HepG2 (cell line): ENCODE measurements at regions not wholly inside any gene's neighbourhood (a gene's known extent, or its start where the extent isn't known, plus 50 kb on each side); places are given as distances from the start of the nearest gene placed in this dataset.

Source experiments
- ATAC-seq: fragments of 200-7000 bp; cut with Tn5 transposase; 3 replicates; pipeline ENCODE4 v1.9.1; 2020; ENCODE audit warnings: mild to moderate bottlenecking, moderate library complexity
- BruUV-seq: library from RNA; stranded (reverse); fragments of 400-500 nt; replicated peaks from 2 replicates; lab custom pipeline; 2021; lab: Mats Ljungman, UMichigan
- CTCF ChIA-PET: fragments of 300-600 bp; formaldehyde crosslinking; extraction: SDS; loops from one replicate; lab custom pipeline; 2021; ENCODE audit warnings: low total read pairs, inconsistent platforms, low intra/inter-chr PET ratio; lab: Yijun Ruan, JAX
- POLR2A ChIA-PET: fragments of 350-600 bp; sonication (Branson Sonifier 250); formaldehyde crosslinking; loops from one replicate; lab custom pipeline; 2020; ENCODE audit warnings: antibody characterized with exemption, inconsistent platforms; lab: Yijun Ruan, JAX
- DNase-seq: peaks from one replicate; pipeline ENCODE4 v3.0.0-alpha.2; 2015; ENCODE audit warnings: low spot score
- FAIRE-seq: peaks from 3 replicates; lab custom pipeline; 2011; peaks lifted over from hg19 to GRCh38; lab: Jason Lieb, UNC
- H2AFZ ChIP-seq: one replicate; pipeline ENCODE4 v1.6.1; 2011; ENCODE audit warnings: low read length, inconsistent platforms
- H3K27ac ChIP-seq: fragments of 300-600 bp; 3 replicates; pipeline ENCODE4 v1.8.0; 2011; ENCODE audit warnings: mixed run types, mild to moderate bottlenecking, mixed read lengths, low read length, inconsistent platforms; ENCODE audit not compliant: insufficient read depth; ENCODE audit errors: extremely low read length
- H3K27me3 ChIP-seq, 2 experiments: fragments of 200-600 bp in 1 of 2; 2 replicates in 1 of 2; 3 replicates in 1 of 2; pipeline versions ENCODE4 v1.6.0 to v1.8.0; 2011; ENCODE audit warnings: low read length in 2 of 2, mild to moderate bottlenecking in 2 of 2, moderate library complexity in 2 of 2, inconsistent platforms in 1 of 2; ENCODE audit not compliant: insufficient read depth in 2 of 2, control insufficient read depth in 1 of 2
- H3K36me3 ChIP-seq, 2 experiments: fragments of 200-600 bp in 1 of 2; replicated peaks in 1 of 2; 2 replicates in 1 of 2; 3 replicates in 1 of 2; pipeline versions ENCODE4 v1.5.1 to v1.8.0; 2011; ENCODE audit warnings: low read length in 2 of 2, inconsistent platforms in 1 of 2; ENCODE audit not compliant: insufficient read depth in 2 of 2, control insufficient read depth in 1 of 2
- H3K4me1 ChIP-seq: 2 replicates; pipeline ENCODE4 v1.5.1; 2012; ENCODE audit warnings: low read length, inconsistent platforms; ENCODE audit not compliant: insufficient read depth
- H3K4me2 ChIP-seq: 2 replicates; pipeline ENCODE4 v1.6.0; 2011; ENCODE audit warnings: low read depth, low read length, inconsistent platforms
- H3K4me3 ChIP-seq, 3 experiments: fragments of 200-600 bp in 1 of 3; sonication (generic), shearing (Covaris generic) in 1 of 3; replicated peaks in 1 of 3; 2 replicates each; pipeline ENCODE4 v1.5.1; 2011 to 2016; ENCODE audit warnings: low read length in 3 of 3, inconsistent platforms in 2 of 3, low read depth in 2 of 3, mild to moderate bottlenecking in 2 of 3, control low read depth in 1 of 3, mixed read lengths in 1 of 3; ENCODE audit not compliant: insufficient read depth in 1 of 3
- H3K79me2 ChIP-seq: one replicate; pipeline ENCODE4 v1.6.1; 2011; ENCODE audit warnings: low read length, inconsistent platforms; ENCODE audit not compliant: insufficient read depth
- H3K9ac ChIP-seq: 2 replicates; pipeline ENCODE4 v1.6.0; 2011; ENCODE audit warnings: mild to moderate bottlenecking, low read depth, low read length, inconsistent platforms; ENCODE audit not compliant: insufficient read depth
- H3K9me3 ChIP-seq: 2 replicates; pipeline ENCODE4 v1.5.1; 2012; ENCODE audit warnings: mild to moderate bottlenecking, low read length
- H4K20me1 ChIP-seq: 2 replicates; pipeline ENCODE4 v1.6.0; 2011; ENCODE audit warnings: inconsistent platforms, mild to moderate bottlenecking, low read length, moderate library complexity; ENCODE audit not compliant: insufficient read depth
- ATM ChIP-seq: fragments of 450-650 bp; IDR thresholded peaks from 2 replicates; pipeline ENCODE4 v1.7.1; 2017; ENCODE audit warnings: mild to moderate bottlenecking, borderline replicate concordance
- HBP1 ChIP-seq: IDR thresholded peaks from 2 replicates; pipeline ENCODE4 v1.6.1; 2016; ENCODE audit warnings: low read depth, control low read depth
- MTF1 ChIP-seq: sonication (generic); formaldehyde crosslinking; IDR thresholded peaks from 2 replicates; pipeline ENCODE4 v1.5.0; 2020; ENCODE audit warnings: missing genetic modification reagents
- NFIC ChIP-seq: IDR thresholded peaks from 2 replicates; pipeline ENCODE4 v1.6.1; 2012; ENCODE audit warnings: mild to moderate bottlenecking, low read length, inconsistent platforms
- SAFB2 ChIP-seq: sonication (generic); formaldehyde crosslinking; IDR thresholded peaks from 2 replicates; pipeline ENCODE4 v1.5.1; 2020; ENCODE audit warnings: missing genetic modification reagents, low read depth, mild to moderate bottlenecking, borderline replicate concordance
- TBX2 ChIP-seq: sonication (generic); formaldehyde crosslinking; IDR thresholded peaks from 2 replicates; pipeline ENCODE4 v1.5.0; 2020; ENCODE audit warnings: missing genetic modification reagents, mild to moderate bottlenecking, borderline replicate concordance
- ZBTB34 ChIP-seq: sonication (generic); formaldehyde crosslinking; IDR thresholded peaks from 2 replicates; pipeline ENCODE4 v1.8.0; 2022; ENCODE audit warnings: mild to moderate bottlenecking, missing genetic modification reagents
- ZNF296 ChIP-seq: sonication (generic); formaldehyde crosslinking; conservative IDR thresholded peaks from 2 replicates; pipeline ENCODE4 v1.5.0; 2020; ENCODE audit warnings: mild to moderate bottlenecking, missing genetic modification reagents
- ZNF484 ChIP-seq: sonication (generic); formaldehyde crosslinking; IDR thresholded peaks from 2 replicates; pipeline ENCODE4 v1.5.1; 2020; ENCODE audit warnings: mild to moderate bottlenecking, low read depth, missing genetic modification reagents, borderline replicate concordance
- ZNF609 ChIP-seq: sonication (generic); formaldehyde crosslinking; IDR thresholded peaks from 2 replicates; pipeline ENCODE4 v1.4.0; 2020; ENCODE audit warnings: mild to moderate bottlenecking, missing genetic modification reagents, borderline replicate concordance
- WGBS: methylation state at CpG from one replicate; pipeline ENCODE4 v1.1.6; 2017; ENCODE audit warnings: low lambda C conversion rate; 5-methylcytosine and 5-hydroxymethylcytosine counted together
- in situ Hi-C: cut with HindIII; loops from 2 replicates; pipeline ENCODE4 v1.10.0; 2017; ENCODE audit warnings: low pct_unique_long_range_greater_than_20kb; ENCODE audit not compliant: extremely low pct_ligation_motif_present
- intact Hi-C: fragments of 100-400 bp; cut with micrococcal nuclease; formaldehyde crosslinking; loops from one replicate; pipeline ENCODE4 v1.10.0; 2022; ENCODE audit not compliant: unreplicated experiment
- TF ChIP-seq, protein P1 (sequence below): sonication (generic); formaldehyde crosslinking; IDR thresholded peaks from 2 replicates; pipeline ENCODE4 v1.5.0; 2020; ENCODE audit warnings: missing genetic modification reagents
- TF ChIP-seq, protein P2 (sequence below): sonication (generic); formaldehyde crosslinking; IDR thresholded peaks from 2 replicates; pipeline ENCODE4 v1.4.0; 2020; ENCODE audit warnings: missing genetic modification reagents
- TF ChIP-seq, protein P3 (sequence below): sonication (generic); formaldehyde crosslinking; IDR thresholded peaks from 2 replicates; pipeline ENCODE4 v1.8.0; 2022; ENCODE audit warnings: mild to moderate bottlenecking, missing genetic modification reagents, borderline replicate concordance

DNA sequence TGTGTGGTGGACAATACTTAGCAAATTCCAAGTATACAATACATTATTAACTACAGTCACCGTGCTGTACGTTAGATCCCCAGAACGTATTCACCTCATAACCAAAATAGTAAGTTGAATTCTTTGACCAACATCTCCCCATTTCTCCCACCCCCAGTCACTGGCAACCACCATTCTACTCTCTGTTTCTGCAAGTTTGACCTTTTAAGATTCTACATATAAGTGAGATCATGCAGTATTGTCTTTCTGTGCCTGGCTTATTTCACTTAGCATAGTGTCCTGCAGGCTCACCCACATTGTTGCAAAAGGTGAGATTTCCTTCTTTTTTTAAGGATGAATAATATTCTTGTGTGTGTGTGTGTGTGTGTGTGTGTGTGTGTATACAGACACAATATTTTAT, 59.1 kb downstream of the IRAG1 start:
- Histone ChIP-seq H3K9me3 (no peaks in the 10 kb centered on the region), H3K36me3 (no peaks in the 10 kb centered on the region), H3K27ac (no peak overlapping the region), H3K4me1 (no peaks in the 10 kb centered on the region), H2AFZ (no peak overlapping the region), H4K20me1 (no peaks in the 10 kb centered on the region), H3K79me2 (no peaks in the 10 kb centered on the region), H3K4me2 (no peak overlapping the region), H3K4me3 (no peak overlapping the region), H3K27me3 (peaks cover 0 to 11% of the 10 kb centered on the region in 2 experiments; a peak in 2 of 5 replicates), H3K9ac (no peak overlapping the region)
- CTCF ChIA-PET: no interaction called here
- DNase-seq (no peak), FAIRE-seq (no peak), ATAC-seq (no peak)
- POLR2A ChIA-PET: no interaction called here
- in situ Hi-C loops: no loop called here
- intact Hi-C loops: no loop called here
- 63% methylated on average over 3 of the region's 3 CpGs for WGBS
- BruUV-seq: no TSS peak
- TF ChIP-seq SAFB2 (no peak), ZNF484 (CRISPR knock-in tag) (no peak), ATM (no peak), HBP1 (CRISPR knock-in tag) (no peak), ZNF296 (CRISPR knock-in tag) (no peak), ZBTB34 (CRISPR knock-in tag) (no peak), ZNF609 (no peak), NFIC (no peak), TBX2 (no peak), MTF1 (CRISPR knock-in tag) (no peak)
- TF ChIP-seq, protein P1, sequence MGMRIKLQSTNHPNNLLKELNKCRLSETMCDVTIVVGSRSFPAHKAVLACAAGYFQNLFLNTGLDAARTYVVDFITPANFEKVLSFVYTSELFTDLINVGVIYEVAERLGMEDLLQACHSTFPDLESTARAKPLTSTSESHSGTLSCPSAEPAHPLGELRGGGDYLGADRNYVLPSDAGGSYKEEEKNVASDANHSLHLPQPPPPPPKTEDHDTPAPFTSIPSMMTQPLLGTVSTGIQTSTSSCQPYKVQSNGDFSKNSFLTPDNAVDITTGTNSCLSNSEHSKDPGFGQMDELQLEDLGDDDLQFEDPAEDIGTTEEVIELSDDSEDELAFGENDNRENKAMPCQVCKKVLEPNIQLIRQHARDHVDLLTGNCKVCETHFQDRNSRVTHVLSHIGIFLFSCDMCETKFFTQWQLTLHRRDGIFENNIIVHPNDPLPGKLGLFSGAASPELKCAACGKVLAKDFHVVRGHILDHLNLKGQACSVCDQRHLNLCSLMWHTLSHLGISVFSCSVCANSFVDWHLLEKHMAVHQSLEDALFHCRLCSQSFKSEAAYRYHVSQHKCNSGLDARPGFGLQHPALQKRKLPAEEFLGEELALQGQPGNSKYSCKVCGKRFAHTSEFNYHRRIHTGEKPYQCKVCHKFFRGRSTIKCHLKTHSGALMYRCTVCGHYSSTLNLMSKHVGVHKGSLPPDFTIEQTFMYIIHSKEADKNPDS: no peak
- TF ChIP-seq, protein P2, sequence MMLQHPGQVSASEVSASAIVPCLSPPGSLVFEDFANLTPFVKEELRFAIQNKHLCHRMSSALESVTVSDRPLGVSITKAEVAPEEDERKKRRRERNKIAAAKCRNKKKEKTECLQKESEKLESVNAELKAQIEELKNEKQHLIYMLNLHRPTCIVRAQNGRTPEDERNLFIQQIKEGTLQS (CRISPR knock-in tag): no peak
- TF ChIP-seq, protein P3, sequence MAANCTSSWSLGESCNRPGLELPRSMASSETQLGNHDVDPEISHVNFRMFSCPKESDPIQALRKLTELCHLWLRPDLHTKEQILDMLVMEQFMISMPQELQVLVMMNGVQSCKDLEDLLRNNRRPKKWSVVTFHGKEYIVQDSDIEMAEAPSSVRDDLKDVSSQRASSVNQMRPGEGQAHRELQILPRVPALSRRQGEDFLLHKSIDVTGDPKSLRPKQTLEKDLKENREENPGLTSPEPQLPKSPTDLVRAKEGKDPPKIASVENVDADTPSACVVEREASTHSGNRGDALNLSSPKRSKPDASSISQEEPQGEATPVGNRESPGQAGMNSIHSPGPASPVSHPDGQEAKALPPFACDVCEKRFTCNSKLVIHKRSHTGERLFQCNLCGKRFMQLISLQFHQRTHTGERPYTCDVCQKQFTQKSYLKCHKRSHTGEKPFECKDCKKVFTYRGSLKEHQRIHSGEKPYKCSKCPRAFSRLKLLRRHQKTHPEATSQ (CRISPR knock-in tag): no peak
